Fibroblast of lung (primary cell): ENCODE measurements at regions not wholly inside any gene's neighbourhood (a gene's known extent, or its start where the extent isn't known, plus 50 kb on each side); places are given as distances from the start of the nearest gene placed in this dataset.

Experiments
- DNase-seq, 2 donors: peaks; one replicate each; pipeline versions ENCODE4 v3.0.0 to v3.0.0-alpha.2; 2010; ENCODE audit warnings: low read depth in 2 of 2
- H2AFZ ChIP-seq: 2 replicates; pipeline ENCODE4 v1.5.1; 2012; ENCODE audit warnings: low read length, control low read depth, inconsistent platforms
- H3K27ac ChIP-seq: 2 replicates; pipeline ENCODE4 v1.5.1; 2011; ENCODE audit warnings: low read length, control low read depth; ENCODE audit not compliant: insufficient read depth
- H3K27me3 ChIP-seq: 2 replicates; pipeline ENCODE4 v1.5.1; 2011; ENCODE audit warnings: mild to moderate bottlenecking, low read length; ENCODE audit not compliant: control insufficient read depth, insufficient read depth
- H3K36me3 ChIP-seq: 2 replicates; pipeline ENCODE4 v1.5.1; 2011; ENCODE audit warnings: low read length; ENCODE audit not compliant: control insufficient read depth, insufficient read depth
- H3K4me1 ChIP-seq: 2 replicates; pipeline ENCODE4 v1.5.1; 2011; ENCODE audit warnings: low read length; ENCODE audit not compliant: control insufficient read depth, insufficient read depth; ENCODE audit errors: extremely low read depth
- H3K4me2 ChIP-seq: 2 replicates; pipeline ENCODE4 v1.5.1; 2011; ENCODE audit warnings: low read length, control low read depth; ENCODE audit not compliant: insufficient read depth; ENCODE audit errors: extremely low read depth
- H3K4me3 ChIP-seq, 4 experiments: fragments of 200-600 bp in 1 of 4; sonication (generic) in 1 of 4; replicated peaks in 1 of 4; 2 replicates each; pipeline ENCODE4 v1.5.1; 2011 to 2016; ENCODE audit warnings: low read length in 4 of 4, low read depth in 3 of 4, mild to moderate bottlenecking in 3 of 4, control low read depth in 2 of 4, inconsistent platforms in 1 of 4, mixed read lengths in 1 of 4; ENCODE audit not compliant: insufficient read depth in 1 of 4; ENCODE audit errors: control extremely low read depth in 1 of 4
- H3K79me2 ChIP-seq: 2 replicates; pipeline ENCODE4 v1.5.1; 2012; ENCODE audit warnings: mild to moderate bottlenecking, low read length, inconsistent platforms; ENCODE audit not compliant: control insufficient read depth, insufficient read depth
- H3K9ac ChIP-seq: 2 replicates; pipeline ENCODE4 v1.5.1; 2011; ENCODE audit warnings: mild to moderate bottlenecking, low read length, control low read depth; ENCODE audit not compliant: insufficient read depth
- H3K9me3 ChIP-seq: 2 replicates; pipeline ENCODE4 v1.5.1; 2012; ENCODE audit warnings: low read depth, low read length; ENCODE audit not compliant: control insufficient read depth, insufficient read depth
- H4K20me1 ChIP-seq: 2 replicates; pipeline ENCODE4 v1.5.1; 2011; ENCODE audit warnings: low read length; ENCODE audit not compliant: control insufficient read depth, insufficient read depth; ENCODE audit errors: extremely low read depth
- CTCF ChIP-seq, 2 donors: IDR thresholded peaks in 1 of 2; conservative IDR thresholded peaks in 1 of 2; 1 replicate in 1 of 2; 2 replicates in 1 of 2; pipeline ENCODE4 v1.5.1; 2011 to 2012; ENCODE audit warnings: low read length in 2 of 2, control low read depth in 1 of 2, inconsistent platforms in 1 of 2, low read depth in 1 of 2, mild to moderate bottlenecking in 1 of 2
- EZH2 ChIP-seq: IDR thresholded peaks from 2 replicates; pipeline ENCODE4 v1.5.1; 2012; ENCODE audit warnings: low read length, control low read depth, mild to moderate bottlenecking; ENCODE audit errors: missing control alignments

GRCh38 chr3:80142714-80143113 lies 374.9 kb upstream of the ROBO1 start:
- Histone ChIP-seq H3K4me3 (no peak overlapping the region), H3K9me3 (no peaks in the 10 kb centered on the region), H2AFZ (no peak overlapping the region), H3K36me3 (no peaks in the 10 kb centered on the region), H3K9ac (no peak overlapping the region), H3K4me1 (no peaks in the 10 kb centered on the region), H4K20me1 (no peaks in the 10 kb centered on the region), H3K4me2 (no peak overlapping the region), H3K27me3 (no peaks in the 10 kb centered on the region), H3K27ac (no peak overlapping the region), H3K79me2 (no peaks in the 10 kb centered on the region)
- no peak for DNase-seq
- no peak for TF ChIP-seq CTCF (conservative IDR thresholded peaks at IDR 0.05 in 1 of 2, IDR thresholded peaks at IDR 0.05 in 1 of 2; ENCODE audit: low read depth in 1 of 2, low read length in 2 of 2)
- TF ChIP-seq EZH2: no peak

- Histone ChIP-seq H3K9me3 (no peaks in the 10 kb centered on the region), H3K9ac (no peak overlapping the region), H4K20me1 (no peaks in the 10 kb centered on the region), H2AFZ (no peak overlapping the region), H3K36me3 (no peaks in the 10 kb centered on the region), H3K27ac (no peak overlapping the region), H3K4me1 (no peaks in the 10 kb centered on the region), H3K4me3 (no peak overlapping the region), H3K4me2 (no peak overlapping the region), H3K79me2 (no peaks in the 10 kb centered on the region), H3K27me3 (no peaks in the 10 kb centered on the region)
- no peak for DNase-seq
- TF ChIP-seq CTCF (conservative IDR thresholded peaks at IDR 0.05 in 1 of 2, IDR thresholded peaks at IDR 0.05 in 1 of 2; ENCODE audit: low read depth in 1 of 2, low read length in 2 of 2): no peak
- no peak for TF ChIP-seq EZH2
Measured at GRCh38 chr3:80141557-80141956, 373.8 kb upstream of the ROBO1 start.

GRCh38 chr3:80116281-80116680 lies 348.5 kb upstream of the ROBO1 start:
- H3K4me2 ChIP-seq: no peak overlapping the region
- H3K4me3 ChIP-seq: no peak overlapping the region
- no peaks in the 10 kb centered on the region for H3K9me3 ChIP-seq
- no peaks in the 10 kb centered on the region for H3K36me3 ChIP-seq
- H4K20me1 ChIP-seq: no peaks in the 10 kb centered on the region
- no peak overlapping the region for H3K27ac ChIP-seq
- DNase-seq: no peak
- H3K79me2 ChIP-seq: no peaks in the 10 kb centered on the region
- TF ChIP-seq EZH2 (no peak), CTCF (conservative IDR thresholded peaks at IDR 0.05 in 1 of 2, IDR thresholded peaks at IDR 0.05 in 1 of 2; ENCODE audit: low read depth in 1 of 2, low read length in 2 of 2) (no peak)
- H3K9ac ChIP-seq: no peak overlapping the region
- no peaks in the 10 kb centered on the region for H3K4me1 ChIP-seq
- no peak overlapping the region for H2AFZ ChIP-seq
- no peaks in the 10 kb centered on the region for H3K27me3 ChIP-seq
